ENCODE measurements at regions not wholly inside any gene's neighbourhood (a gene's known extent, or its start where the extent isn't known, plus 50 kb on each side); places are given as distances from the start of the nearest gene placed in this dataset.

DNA sequence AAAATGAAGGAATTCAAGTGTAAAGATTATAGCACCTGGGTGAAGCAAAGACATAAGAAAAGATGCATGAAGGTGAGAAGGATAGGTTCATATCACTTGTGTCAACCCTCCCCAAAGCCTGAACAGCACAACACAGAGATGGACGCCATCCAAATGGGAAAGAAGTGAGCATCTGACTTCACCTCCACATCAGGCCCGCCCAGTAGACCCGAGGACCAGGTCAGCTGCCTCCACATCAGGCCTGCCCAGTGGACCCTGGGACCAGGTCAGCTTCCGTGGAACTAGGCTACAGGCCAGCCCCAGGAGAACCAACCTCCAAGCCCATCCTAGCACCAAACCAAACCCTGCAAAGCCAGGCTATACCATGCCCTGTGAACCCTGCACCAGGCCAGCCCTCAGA, 862.9 kb downstream of the UQCRFS1 start:
- Mint-ChIP-seq H3K27me3 (no peaks in the 10 kb centered on the region), H3K9me3 (peaks cover 7% of the 10 kb centered on the region), H3K4me3 (no peak overlapping the region), H3K27ac (no peak overlapping the region), H3K4me1 (ENCODE audit: low read depth) (no peaks in the 10 kb centered on the region), H3K36me3 (ENCODE audit: low read depth) (no peaks in the 10 kb centered on the region)
- CTCF ChIA-PET: no interaction called here
- intact Hi-C loops (cut with micrococcal nuclease): no loop called here
- TF ChIP-seq, protein P1, sequence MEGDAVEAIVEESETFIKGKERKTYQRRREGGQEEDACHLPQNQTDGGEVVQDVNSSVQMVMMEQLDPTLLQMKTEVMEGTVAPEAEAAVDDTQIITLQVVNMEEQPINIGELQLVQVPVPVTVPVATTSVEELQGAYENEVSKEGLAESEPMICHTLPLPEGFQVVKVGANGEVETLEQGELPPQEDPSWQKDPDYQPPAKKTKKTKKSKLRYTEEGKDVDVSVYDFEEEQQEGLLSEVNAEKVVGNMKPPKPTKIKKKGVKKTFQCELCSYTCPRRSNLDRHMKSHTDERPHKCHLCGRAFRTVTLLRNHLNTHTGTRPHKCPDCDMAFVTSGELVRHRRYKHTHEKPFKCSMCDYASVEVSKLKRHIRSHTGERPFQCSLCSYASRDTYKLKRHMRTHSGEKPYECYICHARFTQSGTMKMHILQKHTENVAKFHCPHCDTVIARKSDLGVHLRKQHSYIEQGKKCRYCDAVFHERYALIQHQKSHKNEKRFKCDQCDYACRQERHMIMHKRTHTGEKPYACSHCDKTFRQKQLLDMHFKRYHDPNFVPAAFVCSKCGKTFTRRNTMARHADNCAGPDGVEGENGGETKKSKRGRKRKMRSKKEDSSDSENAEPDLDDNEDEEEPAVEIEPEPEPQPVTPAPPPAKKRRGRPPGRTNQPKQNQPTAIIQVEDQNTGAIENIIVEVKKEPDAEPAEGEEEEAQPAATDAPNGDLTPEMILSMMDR (IDR thresholded peaks at IDR 0.05): no peak
- ATAC-seq: no peak
- DNase-seq: no peak
- POLR2A ChIA-PET: no interaction called here

DNA sequence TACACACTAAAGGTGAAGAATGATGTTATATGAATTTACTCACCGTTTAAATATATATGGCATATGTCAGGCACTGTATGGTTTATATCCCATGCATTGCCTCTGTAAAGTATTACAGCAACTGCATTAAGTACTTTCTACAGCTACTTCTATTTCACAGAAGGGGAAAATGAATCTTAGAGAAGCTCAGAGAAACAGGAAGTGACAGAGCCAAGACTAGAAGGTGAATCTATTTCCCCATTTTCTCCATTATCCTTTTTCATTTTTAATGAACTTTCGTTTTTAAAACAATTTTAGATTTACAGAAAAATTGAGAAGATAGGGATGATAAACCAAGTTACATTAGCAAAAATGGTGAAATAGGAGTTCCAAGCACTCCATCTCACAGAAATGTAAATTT, 863.3 kb downstream of the UQCRFS1 start:
- ATAC-seq (no peak), DNase-seq (no peak)
- no peaks in the 10 kb centered on the region for H3K4me1 Mint-ChIP-seq (ENCODE audit: low read depth)
- ChIA-PET CTCF (no interaction called here), POLR2A (no interaction called here)
- TF ChIP-seq, protein P1 (IDR thresholded peaks at IDR 0.05): no peak
- H3K27ac Mint-ChIP-seq: no peak overlapping the region
- no peaks in the 10 kb centered on the region for H3K36me3 Mint-ChIP-seq (ENCODE audit: low read depth)
- intact Hi-C loops (cut with micrococcal nuclease): no loop called here
- H3K9me3 Mint-ChIP-seq: peaks cover 7% of the 10 kb centered on the region
- H3K27me3 Mint-ChIP-seq: no peaks in the 10 kb centered on the region
- H3K4me3 Mint-ChIP-seq: no peak overlapping the region

DNA sequence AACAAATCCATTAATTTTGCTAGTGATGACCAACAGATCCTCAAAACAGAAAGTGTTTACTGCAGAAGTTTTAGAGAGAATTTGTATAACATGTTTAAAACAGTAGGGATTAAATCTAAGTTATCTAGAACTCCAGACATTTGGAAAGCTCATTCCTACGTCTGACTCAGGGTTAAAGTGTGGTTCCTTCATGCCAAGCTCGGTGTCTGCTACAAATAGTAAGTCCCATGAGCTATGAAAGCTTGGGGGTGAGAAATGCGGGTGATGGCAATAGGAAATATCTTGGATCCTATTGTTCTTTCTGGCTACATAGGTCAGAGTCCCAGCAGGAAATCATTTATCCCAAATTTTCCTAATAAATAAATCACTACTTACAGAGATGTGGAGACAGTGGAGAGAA, 867.1 kb downstream of the UQCRFS1 start:
- TF ChIP-seq, protein P1 (IDR thresholded peaks at IDR 0.05): no peak
- Mint-ChIP-seq H3K9me3 (peaks cover 2% of the 10 kb centered on the region), H3K36me3 (ENCODE audit: low read depth) (no peaks in the 10 kb centered on the region), H3K4me3 (no peak overlapping the region), H3K27me3 (no peaks in the 10 kb centered on the region), H3K27ac (no peak overlapping the region), H3K4me1 (ENCODE audit: low read depth) (no peaks in the 10 kb centered on the region)
- POLR2A ChIA-PET: no interaction called here
- ATAC-seq (no peak), DNase-seq (no peak)
- intact Hi-C loops (cut with micrococcal nuclease): no loop called here
- CTCF ChIA-PET: no interaction called here

DNA sequence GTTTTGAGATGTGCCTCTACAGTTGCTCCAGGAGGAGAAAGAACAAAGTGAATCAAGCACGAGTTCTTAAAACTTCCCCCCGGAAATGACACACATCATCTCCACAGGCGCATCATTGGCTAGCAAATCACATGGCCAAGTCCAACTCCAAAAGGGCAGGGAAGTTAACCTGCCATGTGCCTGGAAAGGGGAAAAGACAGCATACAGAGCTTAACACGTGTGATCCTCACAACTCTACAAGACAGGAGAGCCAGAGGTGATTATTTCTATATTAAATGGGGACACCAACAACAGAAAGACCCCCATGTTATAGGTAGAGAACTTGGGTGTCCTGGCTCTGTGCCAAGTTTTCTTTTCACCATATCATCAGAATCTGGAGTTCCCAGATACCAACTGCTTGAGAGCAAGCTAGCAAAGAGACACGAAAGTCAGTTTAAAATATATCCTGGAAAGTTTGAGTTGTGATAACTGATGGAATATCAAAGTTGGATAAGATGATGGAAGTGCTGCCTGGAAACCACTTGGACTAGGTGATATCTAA, 871.1 kb downstream of the UQCRFS1 start:
- Mint-ChIP-seq H3K4me1 (ENCODE audit: low read depth) (no peaks in the 10 kb centered on the region), H3K27ac (no peak overlapping the region), H3K4me3 (no peak overlapping the region), H3K9me3 (peaks cover 18% of the 10 kb centered on the region), H3K27me3 (no peaks in the 10 kb centered on the region), H3K36me3 (ENCODE audit: low read depth) (no peaks in the 10 kb centered on the region)
- ChIA-PET POLR2A (no interaction called here), CTCF (no interaction called here)
- no peak for DNase-seq
- intact Hi-C loops (cut with micrococcal nuclease): no loop called here
- TF ChIP-seq, protein P1 (IDR thresholded peaks at IDR 0.05): no peak
- no peak for ATAC-seq

DNA sequence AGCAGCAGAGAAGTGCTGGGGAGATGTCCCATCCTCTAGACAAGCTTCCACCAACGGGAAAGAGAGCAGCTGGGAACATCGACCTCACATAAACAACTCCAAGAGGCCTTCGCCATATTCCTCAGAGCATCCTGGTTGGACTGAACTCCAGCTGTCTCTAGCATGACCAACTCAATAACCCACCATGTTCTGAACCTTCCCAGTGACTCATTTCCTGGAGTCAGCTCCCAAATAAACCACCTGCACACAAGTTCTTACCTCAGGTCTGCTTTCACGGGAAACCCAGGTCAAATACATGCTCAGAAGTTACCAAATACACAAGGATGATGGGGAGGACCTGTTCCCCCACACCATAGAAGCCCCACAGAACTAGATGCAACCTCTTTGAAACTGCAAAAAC, 878.5 kb downstream of the UQCRFS1 start:
- Mint-ChIP-seq H3K9me3 (peaks cover 10% of the 10 kb centered on the region), H3K4me3 (no peak overlapping the region), H3K4me1 (ENCODE audit: low read depth) (no peaks in the 10 kb centered on the region), H3K27me3 (no peaks in the 10 kb centered on the region), H3K27ac (no peak overlapping the region), H3K36me3 (ENCODE audit: low read depth) (no peaks in the 10 kb centered on the region)
- ChIA-PET CTCF (no interaction called here), POLR2A (no interaction called here)
- no peak for DNase-seq
- ATAC-seq: no peak
- intact Hi-C loops (cut with micrococcal nuclease): no loop called here
- TF ChIP-seq, protein P1 (IDR thresholded peaks at IDR 0.05): no peak

All from activated CD8-positive, alpha-beta T cell treated with anti-CD3 and anti-CD28 coated beads for 36 hours (primary cell).